ENCODE measurements at regions not wholly inside any gene's neighbourhood (a gene's known extent, or its start where the extent isn't known, plus 50 kb on each side); places are given as distances from the start of the nearest gene placed in this dataset.

GRCh38 chr11:26229257-26229656, 102.7 kb upstream of the ANO3 start:
- H3K27ac ChIP-seq (ENCODE audit: insufficient read depth in 1 of 2, low read depth in 1 of 2, low read length in 2 of 2, poor library complexity in 1 of 2, severe bottlenecking in 2 of 2), result no peak overlapping the region
- no peak for DNase-seq
- no peaks in the 10 kb centered on the region for H3K27me3 ChIP-seq (replicated peaks in 2 of 5; ENCODE audit: control insufficient read depth in 4 of 5, insufficient read depth in 5 of 5, low read length in 4 of 5)
- ChIA-PET POLR2A (no interaction called here), CTCF (no interaction called here)
- H3K9me3 ChIP-seq (ENCODE audit: control extremely low read depth in 1 of 5, control insufficient read depth in 4 of 5, insufficient read depth in 2 of 5, low read depth in 1 of 5, low read length in 4 of 5), result no peaks in the 10 kb centered on the region
- 100% methylated on average over 1 of the region's 3 CpGs for WGBS (ENCODE audit: insufficient coverage)
- H3K4me1 ChIP-seq (ENCODE audit: control extremely low read depth in 1 of 4, control insufficient read depth in 4 of 4, insufficient read depth in 4 of 4, low read length in 3 of 4), result no peaks in the 10 kb centered on the region
- H3K4me3 ChIP-seq (ENCODE audit: control insufficient read depth in 1 of 7, extremely low read depth in 1 of 7, insufficient read depth in 4 of 7, low read depth in 2 of 7, low read length in 6 of 7), result no peak overlapping the region
- no peaks in the 10 kb centered on the region for H3K36me3 ChIP-seq (ENCODE audit: control insufficient read depth in 4 of 4, insufficient read depth in 4 of 4, low read length in 3 of 4)

GRCh38 chr11:26229981-26230380, 101.9 kb upstream of the ANO3 start:
- DNase-seq, result no peak
- CTCF ChIA-PET, result no interaction called here
- Histone ChIP-seq H3K27ac (ENCODE audit: insufficient read depth in 1 of 2, low read depth in 1 of 2, low read length in 2 of 2, poor library complexity in 1 of 2, severe bottlenecking in 2 of 2) (no peak overlapping the region), H3K36me3 (ENCODE audit: control insufficient read depth in 4 of 4, insufficient read depth in 4 of 4, low read length in 3 of 4) (no peaks in the 10 kb centered on the region), H3K4me3 (ENCODE audit: control insufficient read depth in 1 of 7, extremely low read depth in 1 of 7, insufficient read depth in 4 of 7, low read depth in 2 of 7, low read length in 6 of 7) (no peak overlapping the region), H3K9me3 (ENCODE audit: control extremely low read depth in 1 of 5, control insufficient read depth in 4 of 5, insufficient read depth in 2 of 5, low read depth in 1 of 5, low read length in 4 of 5) (no peaks in the 10 kb centered on the region), H3K27me3 (replicated peaks in 2 of 5; ENCODE audit: control insufficient read depth in 4 of 5, insufficient read depth in 5 of 5, low read length in 4 of 5) (no peaks in the 10 kb centered on the region), H3K4me1 (ENCODE audit: control extremely low read depth in 1 of 4, control insufficient read depth in 4 of 4, insufficient read depth in 4 of 4, low read length in 3 of 4) (no peaks in the 10 kb centered on the region)
- POLR2A ChIA-PET, result no interaction called here

DNA sequence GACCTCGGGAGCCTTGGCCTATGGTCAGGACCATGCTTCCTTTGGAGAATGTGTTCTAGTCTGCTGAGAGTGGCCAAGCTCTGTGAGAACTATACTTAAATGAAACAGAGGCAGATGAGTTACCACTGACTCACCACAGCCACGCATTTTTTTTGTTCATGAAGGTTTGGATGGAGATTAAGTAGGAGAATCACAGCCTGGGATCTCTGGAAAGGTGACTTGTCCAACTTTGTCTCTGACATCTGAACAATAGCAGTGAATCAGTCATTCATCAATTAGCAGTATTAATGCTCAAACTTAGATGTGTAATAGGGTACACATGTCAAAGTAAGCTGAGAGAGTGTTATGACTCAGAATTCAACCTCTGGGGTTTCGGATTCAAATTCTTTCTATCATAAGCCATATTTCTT, 100.7 kb upstream of the ANO3 start:
- no peaks in the 10 kb centered on the region for H3K36me3 ChIP-seq (ENCODE audit: control insufficient read depth in 4 of 4, insufficient read depth in 4 of 4, low read length in 3 of 4)
- no peaks in the 10 kb centered on the region for H3K27me3 ChIP-seq (replicated peaks in 2 of 5; ENCODE audit: control insufficient read depth in 4 of 5, insufficient read depth in 5 of 5, low read length in 4 of 5)
- DNase-seq, result no peak
- H3K4me1 ChIP-seq (ENCODE audit: control extremely low read depth in 1 of 4, control insufficient read depth in 4 of 4, insufficient read depth in 4 of 4, low read length in 3 of 4), result no peaks in the 10 kb centered on the region
- ChIA-PET CTCF (no interaction called here), POLR2A (no interaction called here)
- no peak overlapping the region for H3K27ac ChIP-seq (ENCODE audit: insufficient read depth in 1 of 2, low read depth in 1 of 2, low read length in 2 of 2, poor library complexity in 1 of 2, severe bottlenecking in 2 of 2)
- WGBS (ENCODE audit: insufficient coverage), result 83% methylated on average over 1 of the region's 3 CpGs
- H3K4me3 ChIP-seq (ENCODE audit: control insufficient read depth in 1 of 7, extremely low read depth in 1 of 7, insufficient read depth in 4 of 7, low read depth in 2 of 7, low read length in 6 of 7), result no peak overlapping the region
- H3K9me3 ChIP-seq (ENCODE audit: control extremely low read depth in 1 of 5, control insufficient read depth in 4 of 5, insufficient read depth in 2 of 5, low read depth in 1 of 5, low read length in 4 of 5), result no peaks in the 10 kb centered on the region

- Histone ChIP-seq H3K4me3 (ENCODE audit: control insufficient read depth in 1 of 7, extremely low read depth in 1 of 7, insufficient read depth in 4 of 7, low read depth in 2 of 7, low read length in 6 of 7) (no peak overlapping the region), H3K36me3 (ENCODE audit: control insufficient read depth in 4 of 4, insufficient read depth in 4 of 4, low read length in 3 of 4) (no peaks in the 10 kb centered on the region), H3K27me3 (replicated peaks in 2 of 5; ENCODE audit: control insufficient read depth in 4 of 5, insufficient read depth in 5 of 5, low read length in 4 of 5) (no peaks in the 10 kb centered on the region), H3K9me3 (ENCODE audit: control extremely low read depth in 1 of 5, control insufficient read depth in 4 of 5, insufficient read depth in 2 of 5, low read depth in 1 of 5, low read length in 4 of 5) (no peaks in the 10 kb centered on the region), H3K4me1 (ENCODE audit: control extremely low read depth in 1 of 4, control insufficient read depth in 4 of 4, insufficient read depth in 4 of 4, low read length in 3 of 4) (no peaks in the 10 kb centered on the region), H3K27ac (ENCODE audit: insufficient read depth in 1 of 2, low read depth in 1 of 2, low read length in 2 of 2, poor library complexity in 1 of 2, severe bottlenecking in 2 of 2) (no peak overlapping the region)
- ChIA-PET CTCF (no interaction called here), POLR2A (no interaction called here)
- no CpG with 5 or more reads among the region's 1 CpG for WGBS (ENCODE audit: insufficient coverage)
- DNase-seq, result no peak
Observed at GRCh38 chr11:26234451-26234850, 97.5 kb upstream of the ANO3 start.

GRCh38 chr11:26243426-26243825, 88.5 kb upstream of the ANO3 start:
- Histone ChIP-seq H3K27me3 (replicated peaks in 2 of 5; ENCODE audit: control insufficient read depth in 4 of 5, insufficient read depth in 5 of 5, low read length in 4 of 5) (no peaks in the 10 kb centered on the region), H3K4me3 (ENCODE audit: control insufficient read depth in 1 of 7, extremely low read depth in 1 of 7, insufficient read depth in 4 of 7, low read depth in 2 of 7, low read length in 6 of 7) (no peak overlapping the region), H3K9me3 (ENCODE audit: control extremely low read depth in 1 of 5, control insufficient read depth in 4 of 5, insufficient read depth in 2 of 5, low read depth in 1 of 5, low read length in 4 of 5) (no peaks in the 10 kb centered on the region), H3K4me1 (ENCODE audit: control extremely low read depth in 1 of 4, control insufficient read depth in 4 of 4, insufficient read depth in 4 of 4, low read length in 3 of 4) (no peaks in the 10 kb centered on the region), H3K36me3 (ENCODE audit: control insufficient read depth in 4 of 4, insufficient read depth in 4 of 4, low read length in 3 of 4) (no peaks in the 10 kb centered on the region), H3K27ac (ENCODE audit: insufficient read depth in 1 of 2, low read depth in 1 of 2, low read length in 2 of 2, poor library complexity in 1 of 2, severe bottlenecking in 2 of 2) (no peak overlapping the region)
- DNase-seq, result no peak
- CTCF ChIA-PET, result no interaction called here
- POLR2A ChIA-PET, result no interaction called here

GRCh38 chr11:26244207-26244606, 87.7 kb upstream of the ANO3 start:
- Histone ChIP-seq H3K4me3 (ENCODE audit: control insufficient read depth in 1 of 7, extremely low read depth in 1 of 7, insufficient read depth in 4 of 7, low read depth in 2 of 7, low read length in 6 of 7) (no peak overlapping the region), H3K9me3 (ENCODE audit: control extremely low read depth in 1 of 5, control insufficient read depth in 4 of 5, insufficient read depth in 2 of 5, low read depth in 1 of 5, low read length in 4 of 5) (no peaks in the 10 kb centered on the region), H3K4me1 (ENCODE audit: control extremely low read depth in 1 of 4, control insufficient read depth in 4 of 4, insufficient read depth in 4 of 4, low read length in 3 of 4) (no peaks in the 10 kb centered on the region), H3K27ac (ENCODE audit: insufficient read depth in 1 of 2, low read depth in 1 of 2, low read length in 2 of 2, poor library complexity in 1 of 2, severe bottlenecking in 2 of 2) (no peak overlapping the region), H3K36me3 (ENCODE audit: control insufficient read depth in 4 of 4, insufficient read depth in 4 of 4, low read length in 3 of 4) (no peaks in the 10 kb centered on the region), H3K27me3 (replicated peaks in 2 of 5; ENCODE audit: control insufficient read depth in 4 of 5, insufficient read depth in 5 of 5, low read length in 4 of 5) (no peaks in the 10 kb centered on the region)
- ChIA-PET CTCF (no interaction called here), POLR2A (no interaction called here)
- no peak for DNase-seq
- 80% methylated on average over 1 of the region's 2 CpGs for WGBS (ENCODE audit: insufficient coverage)

GRCh38 chr11:26245046-26245445, 86.9 kb upstream of the ANO3 start:
- Histone ChIP-seq H3K4me1 (ENCODE audit: control extremely low read depth in 1 of 4, control insufficient read depth in 4 of 4, insufficient read depth in 4 of 4, low read length in 3 of 4) (no peaks in the 10 kb centered on the region), H3K36me3 (ENCODE audit: control insufficient read depth in 4 of 4, insufficient read depth in 4 of 4, low read length in 3 of 4) (no peaks in the 10 kb centered on the region), H3K4me3 (ENCODE audit: control insufficient read depth in 1 of 7, extremely low read depth in 1 of 7, insufficient read depth in 4 of 7, low read depth in 2 of 7, low read length in 6 of 7) (no peak overlapping the region), H3K9me3 (ENCODE audit: control extremely low read depth in 1 of 5, control insufficient read depth in 4 of 5, insufficient read depth in 2 of 5, low read depth in 1 of 5, low read length in 4 of 5) (no peaks in the 10 kb centered on the region), H3K27ac (ENCODE audit: insufficient read depth in 1 of 2, low read depth in 1 of 2, low read length in 2 of 2, poor library complexity in 1 of 2, severe bottlenecking in 2 of 2) (no peak overlapping the region), H3K27me3 (replicated peaks in 2 of 5; ENCODE audit: control insufficient read depth in 4 of 5, insufficient read depth in 5 of 5, low read length in 4 of 5) (no peaks in the 10 kb centered on the region)
- CTCF ChIA-PET, result no interaction called here
- no CpG with 5 or more reads among the region's 1 CpG for WGBS (ENCODE audit: insufficient coverage)
- POLR2A ChIA-PET, result no interaction called here
- DNase-seq, result no peak

GRCh38 chr11:26247340-26247739, 84.6 kb upstream of the ANO3 start:
- H3K27me3 ChIP-seq (replicated peaks in 2 of 5; ENCODE audit: control insufficient read depth in 4 of 5, insufficient read depth in 5 of 5, low read length in 4 of 5), result no peaks in the 10 kb centered on the region
- no peaks in the 10 kb centered on the region for H3K36me3 ChIP-seq (ENCODE audit: control insufficient read depth in 4 of 4, insufficient read depth in 4 of 4, low read length in 3 of 4)
- no peak overlapping the region for H3K27ac ChIP-seq (ENCODE audit: insufficient read depth in 1 of 2, low read depth in 1 of 2, low read length in 2 of 2, poor library complexity in 1 of 2, severe bottlenecking in 2 of 2)
- ChIA-PET CTCF (no interaction called here), POLR2A (no interaction called here)
- H3K4me3 ChIP-seq (ENCODE audit: control insufficient read depth in 1 of 7, extremely low read depth in 1 of 7, insufficient read depth in 4 of 7, low read depth in 2 of 7, low read length in 6 of 7), result no peak overlapping the region
- no peak for DNase-seq
- no peaks in the 10 kb centered on the region for H3K4me1 ChIP-seq (ENCODE audit: control extremely low read depth in 1 of 4, control insufficient read depth in 4 of 4, insufficient read depth in 4 of 4, low read length in 3 of 4)
- H3K9me3 ChIP-seq (ENCODE audit: control extremely low read depth in 1 of 5, control insufficient read depth in 4 of 5, insufficient read depth in 2 of 5, low read depth in 1 of 5, low read length in 4 of 5), result no peaks in the 10 kb centered on the region
